Osteoblast (primary cell): ENCODE measurements at regions not wholly inside any gene's neighbourhood (a gene's known extent, or its start where the extent isn't known, plus 50 kb on each side); places are given as distances from the start of the nearest gene placed in this dataset.

Experiments
- DNase-seq: peaks from one replicate; pipeline ENCODE4 v3.0.0; 2011; ENCODE audit warnings: low spot score, mixed read lengths; ENCODE audit not compliant: insufficient read length; ENCODE audit errors: missing footprints
- H2AFZ ChIP-seq: 2 replicates; pipeline ENCODE4 v1.6.0; 2011; ENCODE audit warnings: mild to moderate bottlenecking, low read length
- H3K27ac ChIP-seq: 2 replicates; pipeline ENCODE4 v1.5.1; 2011; ENCODE audit warnings: mild to moderate bottlenecking, low read depth, low read length, moderate library complexity
- H3K27me3 ChIP-seq: 2 replicates; pipeline ENCODE4 v1.6.0; 2012; ENCODE audit warnings: mild to moderate bottlenecking, control low read depth, inconsistent platforms, low read length, moderate library complexity; ENCODE audit not compliant: insufficient read depth
- H3K36me3 ChIP-seq: 2 replicates; pipeline ENCODE4 v1.5.1; 2011; ENCODE audit warnings: mild to moderate bottlenecking, low read length, control low read depth, moderate library complexity; ENCODE audit not compliant: insufficient read depth
- H3K4me1 ChIP-seq: 2 replicates; pipeline ENCODE4 v1.5.1; 2011; ENCODE audit warnings: mild to moderate bottlenecking, low read length, control low read depth, moderate library complexity; ENCODE audit not compliant: insufficient read depth
- H3K4me2 ChIP-seq: 2 replicates; pipeline ENCODE4 v1.6.0; 2011; ENCODE audit warnings: mild to moderate bottlenecking, low read length; ENCODE audit not compliant: insufficient read depth
- H3K4me3 ChIP-seq: fragments of 200-600 bp; sonication (generic); 3 replicates; pipeline ENCODE4 v1.5.1; 2012; ENCODE audit warnings: mild to moderate bottlenecking, low read length, inconsistent platforms; ENCODE audit not compliant: insufficient read depth
- H3K79me2 ChIP-seq: 2 replicates; pipeline ENCODE4 v1.6.0; 2012; ENCODE audit warnings: mild to moderate bottlenecking, low read length, control low read depth, inconsistent platforms; ENCODE audit not compliant: insufficient read depth
- H3K9me3 ChIP-seq: 2 replicates; pipeline ENCODE4 v1.5.1; 2011; ENCODE audit warnings: low read depth, low read length, control low read depth
- H4K20me1 ChIP-seq: 2 replicates; pipeline ENCODE4 v1.6.0; 2012; ENCODE audit warnings: mild to moderate bottlenecking, low read length, control low read depth; ENCODE audit not compliant: insufficient read depth
- TF ChIP-seq, protein P1 (sequence below): IDR thresholded peaks from 2 replicates; pipeline ENCODE4 v1.5.1; 2011; ENCODE audit warnings: mild to moderate bottlenecking, low read depth, low read length, moderate library complexity; ENCODE audit errors: extremely low read depth

DNA sequence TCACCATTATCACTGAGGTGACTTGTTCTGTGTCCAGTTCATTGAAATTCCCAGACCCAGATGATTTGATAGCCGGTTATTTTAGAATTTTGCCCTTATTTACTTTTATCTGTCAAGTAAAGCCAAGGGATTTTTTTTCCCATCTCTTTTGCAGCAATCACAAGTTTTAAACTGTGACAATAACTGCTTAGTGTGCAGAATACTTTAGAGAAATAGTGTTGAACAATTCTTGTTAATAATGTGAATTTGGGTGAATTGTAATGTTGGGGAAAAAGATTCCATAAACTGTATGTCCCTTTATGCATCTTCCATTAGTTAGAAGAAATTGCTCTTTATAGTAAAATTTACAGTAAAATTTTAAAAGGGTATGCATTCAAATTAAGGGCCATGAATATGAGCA lies 79.5 kb downstream of the SLITRK6 start:
- Histone ChIP-seq H3K79me2 (no peaks in the 10 kb centered on the region), H3K4me2 (no peak overlapping the region), H3K9me3 (no peaks in the 10 kb centered on the region), H3K4me1 (no peaks in the 10 kb centered on the region), H3K36me3 (no peaks in the 10 kb centered on the region), H3K27me3 (no peaks in the 10 kb centered on the region), H3K27ac (no peak overlapping the region), H4K20me1 (no peaks in the 10 kb centered on the region), H2AFZ (no peak overlapping the region), H3K4me3 (no peak overlapping the region)
- TF ChIP-seq, protein P1, sequence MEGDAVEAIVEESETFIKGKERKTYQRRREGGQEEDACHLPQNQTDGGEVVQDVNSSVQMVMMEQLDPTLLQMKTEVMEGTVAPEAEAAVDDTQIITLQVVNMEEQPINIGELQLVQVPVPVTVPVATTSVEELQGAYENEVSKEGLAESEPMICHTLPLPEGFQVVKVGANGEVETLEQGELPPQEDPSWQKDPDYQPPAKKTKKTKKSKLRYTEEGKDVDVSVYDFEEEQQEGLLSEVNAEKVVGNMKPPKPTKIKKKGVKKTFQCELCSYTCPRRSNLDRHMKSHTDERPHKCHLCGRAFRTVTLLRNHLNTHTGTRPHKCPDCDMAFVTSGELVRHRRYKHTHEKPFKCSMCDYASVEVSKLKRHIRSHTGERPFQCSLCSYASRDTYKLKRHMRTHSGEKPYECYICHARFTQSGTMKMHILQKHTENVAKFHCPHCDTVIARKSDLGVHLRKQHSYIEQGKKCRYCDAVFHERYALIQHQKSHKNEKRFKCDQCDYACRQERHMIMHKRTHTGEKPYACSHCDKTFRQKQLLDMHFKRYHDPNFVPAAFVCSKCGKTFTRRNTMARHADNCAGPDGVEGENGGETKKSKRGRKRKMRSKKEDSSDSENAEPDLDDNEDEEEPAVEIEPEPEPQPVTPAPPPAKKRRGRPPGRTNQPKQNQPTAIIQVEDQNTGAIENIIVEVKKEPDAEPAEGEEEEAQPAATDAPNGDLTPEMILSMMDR, result no peak
- DNase-seq, result peak; percentile 5

DNA sequence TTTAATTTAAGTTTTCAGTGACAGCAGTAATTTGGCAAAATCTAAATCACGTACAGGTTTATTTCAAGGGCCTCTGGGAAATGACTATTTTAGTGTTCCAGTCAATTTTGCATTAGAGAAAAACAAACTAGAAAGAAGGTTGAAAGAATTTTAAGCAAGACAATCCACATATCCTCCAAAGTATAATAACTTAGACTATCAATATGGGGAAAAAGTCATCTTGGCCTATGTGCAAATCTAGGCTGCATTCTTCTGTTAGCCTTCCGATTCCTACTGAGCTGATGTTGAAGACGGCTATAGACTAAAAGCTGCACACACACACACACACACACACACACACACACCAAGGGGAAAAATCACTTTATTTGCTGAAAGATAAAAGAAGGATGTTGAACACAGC lies 81.3 kb downstream of the SLITRK6 start:
- Histone ChIP-seq H3K27ac (no peak overlapping the region), H3K79me2 (no peaks in the 10 kb centered on the region), H3K36me3 (no peaks in the 10 kb centered on the region), H3K4me2 (no peak overlapping the region), H4K20me1 (no peaks in the 10 kb centered on the region), H3K27me3 (no peaks in the 10 kb centered on the region), H3K4me3 (no peak overlapping the region), H3K9me3 (no peaks in the 10 kb centered on the region), H2AFZ (no peak overlapping the region), H3K4me1 (no peaks in the 10 kb centered on the region)
- TF ChIP-seq, protein P1, result no peak
- DNase-seq, result no peak

DNA sequence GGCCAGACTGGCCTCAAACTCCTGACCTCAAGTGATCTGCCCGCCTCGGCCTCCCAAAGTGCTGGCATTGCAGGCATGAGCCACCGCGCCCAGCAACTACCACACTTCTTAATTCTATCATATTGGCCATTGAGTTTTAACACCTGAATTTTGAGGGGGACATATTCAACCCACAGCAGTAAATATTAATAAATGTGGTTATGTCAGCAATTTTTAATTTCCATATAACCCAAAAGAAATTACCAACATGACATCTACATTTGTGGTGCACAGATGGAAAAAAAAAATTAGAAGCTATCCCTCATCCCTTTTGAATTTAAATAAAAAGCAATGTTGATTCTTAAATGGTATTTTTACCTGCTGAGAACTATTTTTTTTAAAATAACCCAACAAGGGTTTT lies 88.7 kb downstream of the SLITRK6 start:
- Histone ChIP-seq H3K4me3 (no peak overlapping the region), H3K27ac (no peak overlapping the region), H3K9me3 (no peaks in the 10 kb centered on the region), H2AFZ (no peak overlapping the region), H3K27me3 (no peaks in the 10 kb centered on the region), H3K36me3 (no peaks in the 10 kb centered on the region), H3K4me1 (no peaks in the 10 kb centered on the region), H4K20me1 (no peaks in the 10 kb centered on the region), H3K79me2 (no peaks in the 10 kb centered on the region), H3K4me2 (no peak overlapping the region)
- TF ChIP-seq, protein P1, result no peak
- no peak for DNase-seq

DNA sequence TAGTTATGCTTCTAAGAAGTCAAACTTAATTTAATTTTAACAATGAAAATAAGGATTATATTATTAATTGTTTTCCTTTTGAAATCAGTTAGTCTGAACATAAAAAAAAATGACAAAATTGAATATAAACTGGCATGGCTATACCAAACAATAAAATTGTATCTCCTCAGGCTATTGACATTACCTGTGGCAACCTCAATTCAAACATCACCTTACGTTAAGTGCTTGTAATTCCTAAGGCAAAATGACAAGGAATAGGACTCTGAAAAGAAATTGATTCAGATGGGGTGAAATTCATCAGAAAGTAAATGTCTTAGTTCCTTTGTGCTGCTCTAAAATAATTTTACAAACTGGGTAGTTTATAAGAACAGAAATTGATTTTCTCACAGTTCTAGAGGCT lies 89.5 kb downstream of the SLITRK6 start:
- no peak overlapping the region for H2AFZ ChIP-seq
- H3K9me3 ChIP-seq, result no peaks in the 10 kb centered on the region
- H3K4me3 ChIP-seq, result no peak overlapping the region
- TF ChIP-seq, protein P1, result no peak
- no peaks in the 10 kb centered on the region for H3K4me1 ChIP-seq
- H3K27ac ChIP-seq, result no peak overlapping the region
- H3K4me2 ChIP-seq, result no peak overlapping the region
- no peaks in the 10 kb centered on the region for H4K20me1 ChIP-seq
- no peaks in the 10 kb centered on the region for H3K27me3 ChIP-seq
- H3K79me2 ChIP-seq, result no peaks in the 10 kb centered on the region
- DNase-seq, result no peak
- no peaks in the 10 kb centered on the region for H3K36me3 ChIP-seq
